IMR-90 (cell line): ENCODE measurements at regions not wholly inside any gene's neighbourhood (a gene's known extent, or its start where the extent isn't known, plus 50 kb on each side); places are given as distances from the start of the nearest gene placed in this dataset.

Experiments used
- ATAC-seq: fragments of 200-7000 bp; cut with Tn5 transposase; 2 replicates; pipeline ENCODE4 v1.9.1; 2020; ENCODE audit warnings: low read depth, mild to moderate bottlenecking, moderate library complexity
- BruUV-seq: library from RNA; stranded (reverse); fragments of 400-500 nt; replicated peaks from 2 replicates; lab custom pipeline; 2021; lab: Mats Ljungman, UMichigan
- CTCF ChIA-PET: fragments of 300-600 bp; formaldehyde crosslinking; extraction: SDS; loops from one replicate; lab custom pipeline; 2021; ENCODE audit warnings: antibody characterized with exemption; lab: Yijun Ruan, JAX
- POLR2A ChIA-PET: fragments of 300-600 bp; sonication (Branson Sonifier 250); formaldehyde crosslinking; loops from one replicate; lab custom pipeline; 2022; ENCODE audit warnings: antibody characterized with exemption; ENCODE audit not compliant: unreplicated experiment; lab: Charles Lee
- DNase-seq: peaks from one replicate; pipeline ENCODE4 v3.0.0; 2013
- H2AFZ ChIP-seq: replicated peaks from 2 replicates; pipeline ENCODE3; 2013; ENCODE audit warnings: low read length, mild to moderate bottlenecking; ENCODE audit not compliant: poor library complexity
- H2AK5ac ChIP-seq: 2 replicates; pipeline ENCODE4 v1.6.1; 2013; ENCODE audit warnings: low read depth, low read length, inconsistent platforms
- H2AK9ac ChIP-seq: replicated peaks from 2 replicates; pipeline ENCODE3; 2013; ENCODE audit warnings: mild to moderate bottlenecking, low read depth, low read length, moderate library complexity; ENCODE audit not compliant: poor library complexity
- H2BK120ac ChIP-seq: 2 replicates; pipeline ENCODE4 v1.6.1; 2013; ENCODE audit warnings: low read depth, low read length, inconsistent platforms
- H2BK15ac ChIP-seq: 3 replicates; pipeline ENCODE4 v1.6.1; 2013; ENCODE audit warnings: low read depth, low read length, inconsistent platforms
- H2BK20ac ChIP-seq: 2 replicates; pipeline ENCODE4 v1.6.1; 2013; ENCODE audit warnings: low read depth, mild to moderate bottlenecking, inconsistent platforms, low read length, moderate library complexity
- H2BK5ac ChIP-seq: 2 replicates; pipeline ENCODE4 v1.6.1; 2013; ENCODE audit warnings: mild to moderate bottlenecking, low read depth, low read length, inconsistent platforms; ENCODE audit not compliant: poor library complexity, severe bottlenecking
- H3K14ac ChIP-seq: replicated peaks from 2 replicates; pipeline ENCODE4 v1.6.1; 2013; ENCODE audit warnings: low read depth, low read length, inconsistent platforms
- H3K18ac ChIP-seq: 2 replicates; pipeline ENCODE4 v1.6.1; 2013; ENCODE audit warnings: low read depth, low read length, control low read depth
- H3K23ac ChIP-seq: 2 replicates; pipeline ENCODE4 v1.6.1; 2013; ENCODE audit warnings: low read depth, low read length, inconsistent platforms
- H3K27ac ChIP-seq: 2 replicates; pipeline ENCODE4 v1.5.1; 2013; ENCODE audit warnings: mild to moderate bottlenecking, control low read depth, low read length; ENCODE audit not compliant: insufficient read depth
- H3K27me3 ChIP-seq: 2 replicates; pipeline ENCODE4 v1.6.1; 2013; ENCODE audit warnings: low read length; ENCODE audit not compliant: control insufficient read depth, insufficient read depth
- H3K36me3 ChIP-seq: 2 replicates; pipeline ENCODE4 v1.6.1; 2013; ENCODE audit warnings: low read length, mixed read lengths; ENCODE audit not compliant: control insufficient read depth, insufficient read depth
- H3K4ac ChIP-seq: 2 replicates; pipeline ENCODE4 v1.6.1; 2013; ENCODE audit warnings: low read depth, low read length, inconsistent platforms
- H3K4me1 ChIP-seq: 2 replicates; pipeline ENCODE4 v1.6.1; 2013; ENCODE audit warnings: low read length, mixed read lengths; ENCODE audit not compliant: control insufficient read depth, insufficient read depth
- H3K4me2 ChIP-seq: 2 replicates; pipeline ENCODE4 v1.6.1; 2013; ENCODE audit warnings: low read depth, mild to moderate bottlenecking, control low read depth, low read length, moderate library complexity
- H3K4me3 ChIP-seq: 2 replicates; pipeline ENCODE4 v1.5.1; 2013; ENCODE audit warnings: low read depth, mild to moderate bottlenecking, control low read depth, low read length, moderate library complexity; ENCODE audit not compliant: insufficient read depth
- H3K56ac ChIP-seq: 2 replicates; pipeline ENCODE4 v1.6.1; 2013; ENCODE audit warnings: low read length, inconsistent platforms; ENCODE audit not compliant: insufficient read depth; ENCODE audit errors: extremely low read depth
- H3K79me1 ChIP-seq, 2 experiments: 2 replicates each; pipeline ENCODE4 v1.6.1; 2013; ENCODE audit warnings: low read length in 2 of 2, inconsistent platforms in 1 of 2, low read depth in 1 of 2
- H3K9ac ChIP-seq: 2 replicates; pipeline ENCODE4 v1.6.1; 2013; ENCODE audit warnings: low read depth, low read length, control low read depth
- H3K9me1 ChIP-seq: 2 replicates; pipeline ENCODE4 v1.6.1; 2013; ENCODE audit warnings: low read length, inconsistent platforms; ENCODE audit not compliant: insufficient read depth
- H3K9me3 ChIP-seq: 2 replicates; pipeline ENCODE4 v1.6.1; 2013; ENCODE audit warnings: low read length; ENCODE audit not compliant: control insufficient read depth, insufficient read depth
- H4K20me1 ChIP-seq: 2 replicates; pipeline ENCODE4 v1.6.1; 2013; ENCODE audit warnings: low read length, inconsistent platforms; ENCODE audit not compliant: insufficient read depth
- H4K5ac ChIP-seq: 2 replicates; pipeline ENCODE4 v1.6.1; 2013; ENCODE audit warnings: mild to moderate bottlenecking, low read depth, low read length, control low read depth
- H4K8ac ChIP-seq, 2 experiments: 2 replicates each; pipeline ENCODE4 v1.6.1; 2013; ENCODE audit warnings: low read depth in 2 of 2, low read length in 2 of 2, control low read depth in 1 of 2, inconsistent platforms in 1 of 2
- H4K91ac ChIP-seq: 2 replicates; pipeline ENCODE4 v1.6.1; 2013; ENCODE audit warnings: low read depth, low read length, inconsistent platforms; ENCODE audit not compliant: insufficient read depth
- CEBPB ChIP-seq: IDR thresholded peaks from 2 replicates; pipeline ENCODE4 v1.6.1; 2012; ENCODE audit warnings: low read depth, low read length, improper control_type of control experiment
- CHD1 ChIP-seq: IDR thresholded peaks from 2 replicates; pipeline ENCODE4 v1.6.1; 2012; ENCODE audit warnings: low read depth, low read length, improper control_type of control experiment
- NFE2L2 ChIP-seq: fragments of 150-350 bp; IDR thresholded peaks from 2 replicates; pipeline ENCODE4 v1.6.1; 2016; ENCODE audit warnings: low read depth, mild to moderate bottlenecking, low read length
- RAD21 ChIP-seq: IDR thresholded peaks from 2 replicates; pipeline ENCODE4 v1.6.1; 2012; ENCODE audit warnings: low read length, improper control_type of control experiment
- WGBS, 2 experiments: methylation state at CpG; one replicate each; pipeline versions ENCODE4 v1.1.5 to v1.1.7; 2013; ENCODE audit warnings: missing lambda C conversion rate in 2 of 2; ENCODE audit not compliant: insufficient read length in 1 of 2; ENCODE audit errors: extremely low coverage in 2 of 2; 5-methylcytosine and 5-hydroxymethylcytosine counted together
- dilution Hi-C: fragments of 300-500 bp; cut with HindIII; formaldehyde crosslinking; loops from one replicate; pipeline ENCODE4 v1.14.3; 2018; ENCODE audit warnings: low sequenced_read_pairs; ENCODE audit not compliant: unreplicated experiment
- in situ Hi-C: fragments of 300-500 bp; cut with MboI; formaldehyde crosslinking; loops from 3 replicates; pipeline ENCODE4 v1.14.3; 2019; ENCODE audit warnings: low sequenced_read_pairs, inconsistent platforms, mixed read lengths
- intact Hi-C: fragments of 100-400 bp; cut with micrococcal nuclease; formaldehyde crosslinking; loops from 2 replicates; pipeline ENCODE4 v1.10.0; 2022
- TF ChIP-seq, protein P1 (sequence below): conservative IDR thresholded peaks from 2 replicates; pipeline ENCODE4 v1.5.1; 2012; ENCODE audit warnings: mild to moderate bottlenecking, low read depth, low read length, improper control_type of control experiment

DNA sequence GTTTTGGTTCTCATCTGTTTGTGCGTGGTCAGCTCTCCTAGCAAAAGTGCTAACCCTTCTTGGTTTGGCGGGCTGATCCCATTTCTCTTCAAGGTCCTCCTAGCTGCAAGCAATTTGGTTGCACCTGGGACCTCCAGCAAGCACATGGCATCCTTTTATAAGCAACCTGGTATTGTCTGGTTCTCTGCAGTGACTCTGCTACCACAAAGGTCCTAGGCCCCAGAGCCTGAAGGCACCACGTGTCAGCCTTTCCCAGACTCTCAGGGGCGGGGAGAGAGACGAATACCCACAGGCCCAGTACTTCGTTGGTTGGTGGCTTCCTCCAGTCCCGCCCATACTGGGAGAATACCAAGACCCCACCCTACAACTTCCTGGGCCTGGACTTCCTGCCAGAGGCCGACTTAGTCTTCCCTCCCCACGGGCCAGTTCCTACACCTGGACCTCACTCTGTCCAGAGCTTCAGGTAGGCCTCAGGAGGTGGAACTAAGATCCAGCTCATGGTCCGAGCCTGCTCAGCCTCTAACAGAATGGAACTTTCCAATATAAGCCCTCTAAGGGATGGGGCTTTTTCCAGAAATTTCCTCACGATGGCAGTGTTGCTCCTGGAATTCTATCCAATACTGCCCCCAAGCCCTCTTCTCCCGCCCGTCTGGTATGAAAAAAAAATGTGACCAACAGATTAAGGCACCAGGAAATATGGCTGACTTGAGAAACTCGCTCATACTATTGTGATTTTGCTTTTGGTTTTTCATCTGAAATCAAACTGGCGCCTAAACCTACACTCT is 192.5 kb upstream of the STK26 start (continued):
- TF ChIP-seq, protein P1, sequence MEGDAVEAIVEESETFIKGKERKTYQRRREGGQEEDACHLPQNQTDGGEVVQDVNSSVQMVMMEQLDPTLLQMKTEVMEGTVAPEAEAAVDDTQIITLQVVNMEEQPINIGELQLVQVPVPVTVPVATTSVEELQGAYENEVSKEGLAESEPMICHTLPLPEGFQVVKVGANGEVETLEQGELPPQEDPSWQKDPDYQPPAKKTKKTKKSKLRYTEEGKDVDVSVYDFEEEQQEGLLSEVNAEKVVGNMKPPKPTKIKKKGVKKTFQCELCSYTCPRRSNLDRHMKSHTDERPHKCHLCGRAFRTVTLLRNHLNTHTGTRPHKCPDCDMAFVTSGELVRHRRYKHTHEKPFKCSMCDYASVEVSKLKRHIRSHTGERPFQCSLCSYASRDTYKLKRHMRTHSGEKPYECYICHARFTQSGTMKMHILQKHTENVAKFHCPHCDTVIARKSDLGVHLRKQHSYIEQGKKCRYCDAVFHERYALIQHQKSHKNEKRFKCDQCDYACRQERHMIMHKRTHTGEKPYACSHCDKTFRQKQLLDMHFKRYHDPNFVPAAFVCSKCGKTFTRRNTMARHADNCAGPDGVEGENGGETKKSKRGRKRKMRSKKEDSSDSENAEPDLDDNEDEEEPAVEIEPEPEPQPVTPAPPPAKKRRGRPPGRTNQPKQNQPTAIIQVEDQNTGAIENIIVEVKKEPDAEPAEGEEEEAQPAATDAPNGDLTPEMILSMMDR, result peak; percentile 60

DNA sequence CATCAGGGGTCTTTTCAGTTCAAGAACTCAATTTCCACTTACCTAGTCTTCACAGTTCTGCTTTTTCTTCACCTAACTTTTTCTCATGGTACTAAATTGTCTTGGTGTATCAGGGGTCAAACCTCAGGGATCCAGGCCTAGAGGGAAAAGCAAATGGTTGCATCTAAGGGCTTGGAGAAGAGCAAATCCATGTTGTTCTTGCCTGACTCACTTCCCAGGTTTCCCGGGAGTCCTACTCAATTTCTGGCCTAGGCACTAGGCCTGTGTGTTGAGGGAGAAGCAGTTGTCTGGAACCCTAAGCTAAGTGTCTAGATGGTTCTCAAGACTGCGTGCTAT is 191.9 kb upstream of the STK26 start:
- intact Hi-C loops, result no loop called here
- Histone ChIP-seq H3K56ac (no peak overlapping the region), H3K79me1 (no peaks in the 10 kb centered on the region), H3K27me3 (peaks cover 6% of the 10 kb centered on the region), H2BK5ac (no peak overlapping the region), H4K91ac (no peak overlapping the region), H2BK120ac (no peak overlapping the region), H2BK20ac (no peak overlapping the region), H3K4ac (no peak overlapping the region), H4K20me1 (no peaks in the 10 kb centered on the region), H2AK9ac (no peak overlapping the region), H3K18ac (no peak overlapping the region), H3K9me1 (no peaks in the 10 kb centered on the region), H3K4me2 (peak overlapping the region; percentile 71), H2AK5ac (no peak overlapping the region), H3K23ac (no peak overlapping the region), H3K36me3 (no peaks in the 10 kb centered on the region), H2AFZ (no peak overlapping the region), H3K4me3 (peak overlapping the region; percentile 28; the same call in 1 of the 2 replicates), H3K14ac (no peak overlapping the region), H3K27ac (no peak overlapping the region), H4K5ac (no peak overlapping the region), H3K4me1 (no peaks in the 10 kb centered on the region), H3K9ac (no peak overlapping the region), H4K8ac (no peak overlapping the region), H3K9me3 (no peaks in the 10 kb centered on the region), H2BK15ac (no peak overlapping the region)
- DNase-seq (peak; percentile 3), ATAC-seq (no peak)
- dilution Hi-C loops, result no loop called here
- in situ Hi-C loops, result loop anchor here (25.0 kb wide), 1 partner anchor 806 kb away; no protein-coding TSS in a partner anchor
- ChIA-PET POLR2A (no interaction called here), CTCF (no interaction called here)
- no TSS peak for BruUV-seq
- no peak for TF ChIP-seq RAD21
- no peak for TF ChIP-seq CHD1
- TF ChIP-seq CEBPB, result no peak
- no peak for TF ChIP-seq NFE2L2
- TF ChIP-seq, protein P1, result no peak
- no CpG with 5 or more reads among the region's 2 CpGs for WGBS, 2 experiments
